Neuronal stem cell (in vitro differentiated cells): ENCODE measurements at regions not wholly inside any gene's neighbourhood (a gene's known extent, or its start where the extent isn't known, plus 50 kb on each side); places are given as distances from the start of the nearest gene placed in this dataset.

Experiments used
- DNase-seq: peaks from one replicate; pipeline ENCODE4 v3.0.0-alpha.2; 2013; ENCODE audit warnings: low spot score
- H2AFZ ChIP-seq: one replicate; pipeline ENCODE4 v1.6.1; 2013; ENCODE audit warnings: mild to moderate bottlenecking, low read length, inconsistent platforms
- H2AK5ac ChIP-seq: 2 replicates; pipeline ENCODE4 v1.6.1; 2013; ENCODE audit warnings: low read depth, mild to moderate bottlenecking, inconsistent platforms, low read length, moderate library complexity, mixed read lengths
- H2BK120ac ChIP-seq: 2 replicates; pipeline ENCODE4 v1.6.1; 2013; ENCODE audit warnings: low read depth, mild to moderate bottlenecking, inconsistent platforms, low read length, moderate library complexity, mixed read lengths
- H2BK12ac ChIP-seq: one replicate; pipeline ENCODE4 v1.6.1; 2013; ENCODE audit warnings: low read length, inconsistent platforms
- H2BK15ac ChIP-seq: 2 replicates; pipeline ENCODE4 v1.6.1; 2013; ENCODE audit warnings: mild to moderate bottlenecking, low read length, inconsistent platforms, mixed read lengths
- H2BK5ac ChIP-seq: one replicate; pipeline ENCODE4 v1.6.1; 2013; ENCODE audit warnings: inconsistent platforms, mild to moderate bottlenecking, low read length, moderate library complexity
- H3K14ac ChIP-seq: one replicate; pipeline ENCODE4 v1.6.1; 2013; ENCODE audit warnings: low read length, inconsistent platforms
- H3K18ac ChIP-seq: 2 replicates; pipeline ENCODE4 v1.6.1; 2013; ENCODE audit warnings: low read length, inconsistent platforms
- H3K23ac ChIP-seq: 2 replicates; pipeline ENCODE4 v1.6.1; 2013; ENCODE audit warnings: low read depth, mild to moderate bottlenecking, mixed read lengths, low read length, inconsistent platforms; ENCODE audit not compliant: poor library complexity
- H3K27ac ChIP-seq: replicated peaks from 3 replicates; pipeline ENCODE4 v1.5.1; 2013; ENCODE audit warnings: low read length, inconsistent platforms
- H3K27me3 ChIP-seq, 3 experiments: 2 replicates each; pipeline ENCODE4 v1.6.1; 2013; ENCODE audit warnings: low read length in 3 of 3, mild to moderate bottlenecking in 2 of 3, inconsistent platforms in 1 of 3, low read depth in 1 of 3, mixed read lengths in 1 of 3, moderate library complexity in 1 of 3; ENCODE audit not compliant: control insufficient read depth in 3 of 3, insufficient read depth in 3 of 3
- H3K36me3 ChIP-seq, 2 donors: replicated peaks in 1 of 2; 2 replicates each; pipeline ENCODE4 v1.6.1; 2013; ENCODE audit warnings: low read length in 2 of 2; ENCODE audit not compliant: control insufficient read depth in 2 of 2, insufficient read depth in 2 of 2
- H3K4ac ChIP-seq: 2 replicates; pipeline ENCODE4 v1.6.1; 2013; ENCODE audit warnings: inconsistent platforms, mild to moderate bottlenecking, low read length, moderate library complexity
- H3K4me1 ChIP-seq, 2 donors: 1 replicate in 1 of 2; 2 replicates in 1 of 2; pipeline ENCODE4 v1.6.1; 2013; ENCODE audit warnings: low read length in 2 of 2, low read depth in 1 of 2; ENCODE audit not compliant: control insufficient read depth in 2 of 2, insufficient read depth in 1 of 2
- H3K4me2 ChIP-seq: one replicate; pipeline ENCODE4 v1.6.1; 2013; ENCODE audit warnings: mild to moderate bottlenecking, low read length, inconsistent platforms; ENCODE audit not compliant: insufficient read depth, poor library complexity, severe bottlenecking
- H3K4me3 ChIP-seq, 2 donors: 2 replicates each; pipeline ENCODE4 v1.5.1; 2013; ENCODE audit warnings: low read length in 2 of 2, mild to moderate bottlenecking in 2 of 2, inconsistent platforms in 1 of 2, moderate library complexity in 1 of 2
- H3K79me1 ChIP-seq: one replicate; pipeline ENCODE4 v1.6.1; 2013; ENCODE audit warnings: low read depth, mild to moderate bottlenecking, inconsistent platforms, low read length, moderate library complexity
- H3K9ac ChIP-seq: one replicate; pipeline ENCODE4 v1.6.1; 2013; ENCODE audit warnings: mild to moderate bottlenecking, low read depth, low read length, inconsistent platforms; ENCODE audit not compliant: poor library complexity
- H3K9me3 ChIP-seq, 2 donors: replicated peaks in 1 of 2; 2 replicates each; pipeline versions ENCODE3 to v1.6.1; 2013; ENCODE audit warnings: low read length in 2 of 2, mild to moderate bottlenecking in 2 of 2, inconsistent platforms in 1 of 2, low read depth in 1 of 2, mixed read lengths in 1 of 2, moderate library complexity in 1 of 2; ENCODE audit not compliant: control insufficient read depth in 2 of 2, insufficient read depth in 1 of 2
- H4K8ac ChIP-seq: one replicate; pipeline ENCODE4 v1.6.1; 2013; ENCODE audit warnings: low read depth, mild to moderate bottlenecking, inconsistent platforms, low read length, moderate library complexity
- H4K91ac ChIP-seq: one replicate; pipeline ENCODE4 v1.6.1; 2013; ENCODE audit warnings: low read length, low read depth, mild to moderate bottlenecking, inconsistent platforms; ENCODE audit not compliant: poor library complexity
- WGBS, 2 donors: extraction: QIAGEN DNeasy Blood & Tissue Kit; methylation state at CpG; one replicate each; pipeline ENCODE4 v1.1.7; 2013; ENCODE audit warnings: missing lambda C conversion rate in 2 of 2, mixed read lengths in 1 of 2; ENCODE audit not compliant: insufficient read length in 2 of 2, insufficient replicate concordance in 1 of 2; ENCODE audit errors: extremely low coverage in 2 of 2; 5-methylcytosine and 5-hydroxymethylcytosine counted together

DNA sequence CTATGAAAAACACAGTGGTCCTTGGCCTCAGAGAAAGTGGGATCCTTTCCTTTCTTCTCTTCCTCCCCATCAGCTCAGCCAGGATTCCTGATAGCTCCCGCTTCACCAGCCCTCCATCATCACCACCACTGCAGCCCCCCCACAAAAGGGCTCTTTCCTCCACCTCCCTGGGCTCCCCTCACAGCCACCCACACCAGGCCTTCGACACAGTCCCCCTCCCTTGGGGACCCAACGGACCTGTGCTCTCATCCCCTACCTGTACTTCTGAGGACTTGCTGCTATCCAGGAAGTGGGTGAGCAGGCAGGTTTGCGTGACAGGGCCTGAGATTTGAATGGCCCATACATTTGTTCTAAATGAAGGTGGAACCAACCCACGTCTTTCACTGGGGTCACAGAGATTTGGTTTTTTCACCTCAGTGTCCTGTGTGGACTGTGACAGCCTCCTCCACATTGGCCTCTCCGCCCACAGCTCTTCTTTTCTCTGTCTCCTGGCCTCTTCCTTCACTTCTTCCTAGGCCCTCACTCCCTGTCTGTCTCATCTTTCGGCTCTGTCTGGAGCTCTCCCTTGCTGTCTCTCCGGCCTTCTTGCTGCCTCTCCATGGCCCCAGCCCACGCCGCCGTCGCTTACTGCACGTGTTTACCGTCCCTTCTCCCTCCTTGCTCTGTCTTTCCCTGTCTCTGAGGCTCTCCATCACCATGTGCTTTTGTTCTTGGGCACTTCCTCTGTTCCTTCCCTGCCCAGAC lies 238.6 kb downstream of the FOXD2 start:
- no peak overlapping the region for H3K23ac ChIP-seq

DNA sequence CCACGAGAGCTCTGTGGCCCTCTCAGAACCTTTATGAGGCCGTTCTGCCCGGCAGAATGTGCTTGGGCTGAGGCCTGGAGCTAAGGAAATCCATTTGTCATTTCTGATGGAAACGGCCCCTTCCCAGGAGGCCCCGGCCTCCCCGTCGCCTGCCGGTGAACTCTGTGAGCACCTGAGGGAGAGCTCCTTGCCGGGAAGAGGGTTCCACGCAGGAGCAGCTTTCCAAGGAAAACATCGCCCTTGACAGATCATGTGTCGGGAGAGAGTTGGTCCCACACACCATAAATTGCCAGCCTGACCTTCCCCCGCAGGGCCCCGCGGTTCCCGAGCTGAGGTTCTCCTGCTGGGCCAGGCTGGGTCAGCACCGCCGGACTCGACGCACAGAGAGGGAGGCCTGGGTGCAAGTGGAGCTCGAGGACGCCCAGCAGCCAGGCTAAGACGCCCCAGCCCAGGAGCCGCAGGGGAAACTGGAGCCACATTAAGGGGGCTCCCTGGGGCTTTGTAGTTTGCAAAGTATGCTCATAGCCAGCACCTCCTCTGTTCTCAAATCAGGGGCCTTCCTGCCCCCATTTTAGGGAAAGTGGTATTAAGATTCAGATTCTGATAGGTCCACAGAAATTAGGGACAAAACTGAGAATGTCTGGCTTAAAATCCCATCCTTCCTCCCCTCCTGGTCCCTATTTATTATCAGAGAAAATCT lies 239.5 kb downstream of the FOXD2 start:
- no peak overlapping the region for H3K4me2 ChIP-seq
- H2BK120ac ChIP-seq = no peak overlapping the region
- WGBS, 2 donors = no CpG with 5 or more reads among the region's 24 CpGs
- H3K36me3 ChIP-seq = no peaks in the 10 kb centered on the region
- H3K4ac ChIP-seq = no peak overlapping the region
- H3K14ac ChIP-seq = no peak overlapping the region
- H4K91ac ChIP-seq = peak overlapping the region; percentile 10
- H4K8ac ChIP-seq = no peak overlapping the region
- no peak overlapping the region for H3K27ac ChIP-seq
- no peak overlapping the region for H2BK5ac ChIP-seq
- no peak overlapping the region for H3K4me3 ChIP-seq
- H3K27me3 ChIP-seq = no peaks in the 10 kb centered on the region
- no peak overlapping the region for H3K9ac ChIP-seq
- no peaks in the 10 kb centered on the region for H3K79me1 ChIP-seq
- H3K4me1 ChIP-seq = peaks cover 0 to 14% of the 10 kb centered on the region in 2 donors
- peak overlapping the region; percentile 11 for H2AK5ac ChIP-seq
- H2BK12ac ChIP-seq = no peak overlapping the region
- DNase-seq = no peak
- no peak overlapping the region for H3K23ac ChIP-seq
- H2BK15ac ChIP-seq = peak overlapping the region; percentile 87
- no peak overlapping the region for H2AFZ ChIP-seq
- H3K9me3 ChIP-seq = peaks cover 0 to 2% of the 10 kb centered on the region in 2 donors
- H3K18ac ChIP-seq = peak overlapping the region; percentile 89

More for the DNA sequence above, 238.6 kb downstream of the FOXD2 start:
- H3K9me3 ChIP-seq = peaks cover 0 to 6% of the 10 kb centered on the region in 2 donors
- H4K91ac ChIP-seq = peak overlapping the region; percentile 5
- H2AK5ac ChIP-seq = peak overlapping the region; percentile 11
- peak overlapping the region; percentile 35 for H2BK120ac ChIP-seq
- no peak overlapping the region for H3K4me3 ChIP-seq
- no peak overlapping the region for H3K4me2 ChIP-seq
- peak overlapping the region; percentile 3 for H2BK5ac ChIP-seq
- peaks cover 0 to 14% of the 10 kb centered on the region in 2 donors for H3K4me1 ChIP-seq
- H2BK12ac ChIP-seq = no peak overlapping the region
- no peak overlapping the region for H2AFZ ChIP-seq
- H3K79me1 ChIP-seq = no peaks in the 10 kb centered on the region
- peak overlapping the region; percentile 87 for H2BK15ac ChIP-seq
- H3K4ac ChIP-seq = no peak overlapping the region
- H3K36me3 ChIP-seq = no peaks in the 10 kb centered on the region
- H3K27me3 ChIP-seq = no peaks in the 10 kb centered on the region
- no CpG with 5 or more reads among the region's 14 CpGs for WGBS, 2 donors
- H3K27ac ChIP-seq = no peak overlapping the region
- peak overlapping the region; percentile 89 for H3K18ac ChIP-seq
- DNase-seq = no peak
- H3K9ac ChIP-seq = no peak overlapping the region
- H3K14ac ChIP-seq = no peak overlapping the region
- H4K8ac ChIP-seq = peak overlapping the region; percentile 5

DNA sequence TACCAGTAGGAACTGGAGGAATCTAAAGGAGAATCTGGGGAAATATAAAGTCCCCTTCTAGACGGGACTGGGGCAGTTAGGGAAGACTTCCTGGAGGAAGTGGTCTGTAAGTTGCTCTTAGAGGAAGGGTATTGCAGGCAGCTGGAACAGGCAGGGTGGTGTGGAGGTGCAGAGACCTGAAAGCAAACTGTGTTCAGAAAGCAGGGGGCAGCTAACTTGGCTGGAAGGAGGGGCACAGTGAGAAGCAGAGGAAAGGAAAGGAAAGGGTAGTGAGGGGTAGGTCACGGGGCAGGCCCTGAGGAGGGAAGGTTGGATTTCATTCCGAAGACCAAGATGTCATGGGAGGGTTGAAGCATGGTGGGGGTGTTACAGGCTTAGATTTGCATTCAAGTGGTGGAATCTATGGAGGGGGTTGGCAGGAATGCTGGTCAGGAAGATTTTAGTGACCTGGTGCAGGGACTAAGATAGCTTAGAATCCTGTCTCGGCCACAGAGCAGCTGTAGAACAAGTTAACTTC lies 240.7 kb downstream of the FOXD2 start:
- Histone ChIP-seq H3K27ac (no peak overlapping the region), H2BK12ac (no peak overlapping the region), H3K4me3 (no peak overlapping the region), H2BK15ac (no peak overlapping the region), H2BK120ac (no peak overlapping the region), H3K4ac (no peak overlapping the region), H3K14ac (no peak overlapping the region), H3K9me3 (no peaks in the 10 kb centered on the region), H3K18ac (peak overlapping the region; percentile 41), H3K27me3 (peaks cover 0 to 2% (median 0%) of the 10 kb centered on the region in 3 experiments), H4K8ac (no peak overlapping the region), H2AFZ (no peak overlapping the region), H4K91ac (no peak overlapping the region), H3K9ac (no peak overlapping the region), H3K79me1 (no peaks in the 10 kb centered on the region), H2BK5ac (no peak overlapping the region), H3K36me3 (no peaks in the 10 kb centered on the region), H3K4me2 (no peak overlapping the region), H2AK5ac (no peak overlapping the region), H3K23ac (no peak overlapping the region), H3K4me1 (peaks cover 0 to 14% of the 10 kb centered on the region in 2 donors)
- no peak for DNase-seq
- no CpG with 5 or more reads among the region's 4 CpGs for WGBS, 2 donors

DNA sequence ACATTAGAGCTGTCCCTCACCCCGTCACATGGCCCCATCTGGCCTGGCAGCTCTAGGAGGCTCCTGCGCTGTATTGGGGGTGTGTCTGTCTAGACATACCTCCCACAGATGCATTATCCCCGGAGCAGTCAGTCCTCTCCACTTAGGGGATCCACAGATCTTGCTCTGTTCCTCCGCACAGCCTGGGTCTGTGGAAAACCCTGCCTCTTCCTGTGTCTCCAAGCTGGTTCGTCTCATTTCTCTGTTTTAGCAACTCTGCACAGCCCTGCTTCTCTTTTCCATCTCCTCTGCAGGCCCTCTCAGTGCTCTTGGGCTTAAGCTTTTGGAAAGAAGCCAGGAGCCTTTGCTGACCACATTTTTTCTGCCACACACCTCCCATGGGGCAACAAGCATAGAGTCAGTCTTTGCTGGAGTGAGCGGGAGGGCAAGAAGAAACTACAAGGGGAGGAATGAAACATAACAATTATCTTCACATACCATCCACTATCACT lies 241.5 kb downstream of the FOXD2 start:
- H3K4me3 ChIP-seq = no peak overlapping the region
- H3K27me3 ChIP-seq = peaks cover 0 to 7% (median 0%) of the 10 kb centered on the region in 3 experiments
- H4K8ac ChIP-seq = no peak overlapping the region
- H2BK120ac ChIP-seq = no peak overlapping the region
- H3K27ac ChIP-seq = no peak overlapping the region
- H3K36me3 ChIP-seq = no peaks in the 10 kb centered on the region
- peaks cover 0 to 14% of the 10 kb centered on the region in 2 donors for H3K4me1 ChIP-seq
- no peaks in the 10 kb centered on the region for H3K79me1 ChIP-seq
- no peak overlapping the region for H2AFZ ChIP-seq
- no CpG with 5 or more reads among the region's 6 CpGs for WGBS, 2 donors
- no peak overlapping the region for H3K4me2 ChIP-seq
- H2BK5ac ChIP-seq = no peak overlapping the region
- no peak overlapping the region for H4K91ac ChIP-seq
- H2BK15ac ChIP-seq = no peak overlapping the region
- no peak overlapping the region for H2AK5ac ChIP-seq
- H3K9ac ChIP-seq = no peak overlapping the region
- no peak overlapping the region for H3K23ac ChIP-seq
- H3K14ac ChIP-seq = no peak overlapping the region
- no peak overlapping the region for H2BK12ac ChIP-seq
- no peaks in the 10 kb centered on the region for H3K9me3 ChIP-seq
- DNase-seq = no peak
- H3K4ac ChIP-seq = no peak overlapping the region
- no peak overlapping the region for H3K18ac ChIP-seq
